Heart right ventricle (tissue), 16 donors: ENCODE measurements at regions not wholly inside any gene's neighbourhood (a gene's known extent, or its start where the extent isn't known, plus 50 kb on each side); places are given as distances from the start of the nearest gene placed in this dataset.

ENCODE experiments used
- ATAC-seq, 8 donors: fragments of 200-7000 bp; cut with Tn5 transposase; one replicate each; pipeline ENCODE4 v1.9.1; 2020; ENCODE audit warnings: mild to moderate bottlenecking in 8 of 8, moderate library complexity in 8 of 8, moderate number of reproducible peaks in 1 of 8
- DNase-seq, 2 donors: peaks; one replicate each; pipeline ENCODE4 v3.0.0-alpha.2; 2020
- H3K27ac ChIP-seq, 10 donors: fragments of 200-600 bp; sonication (generic) in 2 of 10; one replicate each; pipeline versions ENCODE4 v1.5.0 to v1.8.0; 2020 to 2022; ENCODE audit warnings: mild to moderate bottlenecking in 3 of 10
- H3K27me3 ChIP-seq, 7 donors: fragments of 200-600 bp; one replicate each; pipeline ENCODE4 v1.8.0; 2021 to 2022; ENCODE audit warnings: mild to moderate bottlenecking in 2 of 7
- H3K36me3 ChIP-seq, 9 donors: fragments of 200-600 bp; sonication (generic) in 1 of 9; one replicate each; pipeline versions ENCODE4 v1.5.0 to v1.8.0; 2020 to 2022; ENCODE audit warnings: mild to moderate bottlenecking in 2 of 9
- H3K4me1 ChIP-seq, 9 donors: fragments of 200-600 bp; sonication (generic) in 1 of 9; one replicate each; pipeline versions ENCODE4 v1.5.0 to v1.8.0; 2020 to 2022; ENCODE audit warnings: mild to moderate bottlenecking in 4 of 9
- H3K4me3 ChIP-seq, 10 donors: fragments of 200-600 bp; sonication (generic) in 2 of 10; one replicate each; pipeline versions ENCODE4 v1.5.0 to v1.8.0; 2020 to 2022; ENCODE audit warnings: mild to moderate bottlenecking in 7 of 10, moderate library complexity in 2 of 10
- H3K9me3 ChIP-seq, 11 donors: fragments of 200-600 bp in 10 of 11; sonication (generic) in 2 of 11; one replicate each; pipeline versions ENCODE4 v1.5.0 to v1.8.0; 2013 to 2022; ENCODE audit warnings: mild to moderate bottlenecking in 2 of 11, control low read depth in 1 of 11, moderate library complexity in 1 of 11
- WGBS, 2 donors: extraction: QIAGEN DNeasy Blood & Tissue Kit; methylation state at CpG; one replicate each; pipeline ENCODE4 v1.1.7; 2013; ENCODE audit warnings: inconsistent platforms in 1 of 2; 5-methylcytosine and 5-hydroxymethylcytosine counted together
- intact Hi-C, 10 donors: fragments of 100-400 bp; cut with DNase I; formaldehyde crosslinking; loops; one replicate each; pipeline versions ENCODE4 v1.11.1 to v1.14.2; 2022
- TF ChIP-seq, protein P1 (sequence below), 9 donors: fragments of 200-600 bp; sonication (generic) in 2 of 9; IDR thresholded peaks; one replicate each; pipeline versions ENCODE4 v1.5.0 to v1.8.0; 2021 to 2022; ENCODE audit warnings: antibody characterized with exemption in 9 of 9, mild to moderate bottlenecking in 5 of 9, moderate library complexity in 1 of 9
- donor health status: Arrhythmogenic right ventricular cardiomyopathy.
- donor health status: ischemic (EF 13 %, LVEDD 7.1; RV severe dilation, severe dysfunction).
- donor health status: healthy with polysubstance abuse.
- donor health status: DM: no; HTN: yes; CAD: no.
- donor health status: DM: no; HTN: no; CAD: no.
- donor health status: ischemic (EF 25% LVEDD 6.9; RV normal size, moderate dysfunction).
- donor health status: ischemic (EF 25% LVEDD 5.7; RV mildly dilated, moderate dysfunction).
- donor health status: healthy.
- donor health status: DM: yes; HTN: yes; CAD: no.
- donor health status: Ischemic cardiomyopathy.
- donor health status: ischemic (EF 35%, LVEDD 5.7; RV mildly dilated, moderate dysfunction).
- donor health status: nonischemic (EF 11% LVEDD 7.7; RV severe dilation, severe dysfunction).
- donor health status: DM: yes; HTN: yes; CAD: no.
- donor health status: PGD.
- donor health status: ischemic (EF 29% LVEDD 5.4; RV normal size, mild dysfunction).
- donor health status: nonischemic (EF 23%, LVEDD 6.1; RV moderate dilation, normal function).

GRCh38 chr1:95449516-95449915 lies 215.5 kb downstream of the RWDD3 start:
- Histone ChIP-seq H3K36me3 (no peaks in the 10 kb centered on the region), H3K27me3 (no peaks in the 10 kb centered on the region), H3K4me3 (no peak overlapping the region), H3K9me3 (peaks cover 0 to 17% (median 0%) of the 10 kb centered on the region in 11 donors), H3K4me1 (no peaks in the 10 kb centered on the region), H3K27ac (no peak overlapping the region)
- TF ChIP-seq, protein P1, sequence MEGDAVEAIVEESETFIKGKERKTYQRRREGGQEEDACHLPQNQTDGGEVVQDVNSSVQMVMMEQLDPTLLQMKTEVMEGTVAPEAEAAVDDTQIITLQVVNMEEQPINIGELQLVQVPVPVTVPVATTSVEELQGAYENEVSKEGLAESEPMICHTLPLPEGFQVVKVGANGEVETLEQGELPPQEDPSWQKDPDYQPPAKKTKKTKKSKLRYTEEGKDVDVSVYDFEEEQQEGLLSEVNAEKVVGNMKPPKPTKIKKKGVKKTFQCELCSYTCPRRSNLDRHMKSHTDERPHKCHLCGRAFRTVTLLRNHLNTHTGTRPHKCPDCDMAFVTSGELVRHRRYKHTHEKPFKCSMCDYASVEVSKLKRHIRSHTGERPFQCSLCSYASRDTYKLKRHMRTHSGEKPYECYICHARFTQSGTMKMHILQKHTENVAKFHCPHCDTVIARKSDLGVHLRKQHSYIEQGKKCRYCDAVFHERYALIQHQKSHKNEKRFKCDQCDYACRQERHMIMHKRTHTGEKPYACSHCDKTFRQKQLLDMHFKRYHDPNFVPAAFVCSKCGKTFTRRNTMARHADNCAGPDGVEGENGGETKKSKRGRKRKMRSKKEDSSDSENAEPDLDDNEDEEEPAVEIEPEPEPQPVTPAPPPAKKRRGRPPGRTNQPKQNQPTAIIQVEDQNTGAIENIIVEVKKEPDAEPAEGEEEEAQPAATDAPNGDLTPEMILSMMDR (IDR thresholded peaks at IDR 0.05) = no peak
- 89 to 95% methylated on average over 3 of the region's 3 CpGs for WGBS, 2 donors
- DNase-seq (no peak), ATAC-seq (no peak)
- intact Hi-C loops = loop anchor here in 1 of 10 donors (10.0 kb wide), 1 partner anchor 135 kb away; no protein-coding TSS in a partner anchor

DNA sequence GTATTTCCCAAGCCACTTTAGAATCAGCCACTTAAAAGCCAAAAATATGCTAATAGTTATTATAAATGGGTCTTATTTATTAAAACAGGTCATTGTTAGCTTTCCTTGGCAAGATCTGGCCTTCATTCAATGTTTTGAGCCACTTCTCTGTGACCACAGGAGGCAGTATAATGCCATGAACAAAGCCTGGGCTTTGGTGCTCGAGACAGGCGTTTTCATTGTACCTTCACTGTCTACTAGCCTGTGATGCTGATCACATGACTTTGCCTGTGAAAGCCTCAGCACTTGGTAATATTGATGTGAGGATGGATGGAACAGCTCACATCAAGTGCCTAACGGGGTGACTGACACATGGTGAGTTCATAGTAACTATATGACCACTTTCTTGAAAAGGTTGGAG lies 217.0 kb downstream of the RWDD3 start:
- intact Hi-C loops = no loop called here
- TF ChIP-seq, protein P1 (IDR thresholded peaks at IDR 0.05) = peak in 1 of 9 donors; percentile 10
- ATAC-seq (no peak), DNase-seq (no peak)
- Histone ChIP-seq H3K9me3 (peaks cover 0 to 27% (median 3%) of the 10 kb centered on the region in 11 donors), H3K4me1 (no peaks in the 10 kb centered on the region), H3K4me3 (no peak overlapping the region), H3K27ac (no peak overlapping the region), H3K36me3 (no peaks in the 10 kb centered on the region), H3K27me3 (no peaks in the 10 kb centered on the region)
- 77 to 78% methylated on average over 3 of the region's 3 CpGs for WGBS, 2 donors

GRCh38 chr1:95451904-95452303 lies 217.9 kb downstream of the RWDD3 start:
- DNase-seq (no peak), ATAC-seq (peak in 1 of 8 donors; percentile 54)
- WGBS, 2 donors = 32 to 36% methylated on average over 3 of the region's 3 CpGs
- H3K36me3 ChIP-seq = no peaks in the 10 kb centered on the region
- H3K27ac ChIP-seq = no peak overlapping the region
- H3K4me3 ChIP-seq = no peak overlapping the region
- TF ChIP-seq, protein P1 (IDR thresholded peaks at IDR 0.05) = no peak
- H3K27me3 ChIP-seq = no peaks in the 10 kb centered on the region
- no peaks in the 10 kb centered on the region for H3K4me1 ChIP-seq
- intact Hi-C loops = no loop called here
- H3K9me3 ChIP-seq = peaks cover 0 to 33% (median 3%) of the 10 kb centered on the region in 11 donors

DNA sequence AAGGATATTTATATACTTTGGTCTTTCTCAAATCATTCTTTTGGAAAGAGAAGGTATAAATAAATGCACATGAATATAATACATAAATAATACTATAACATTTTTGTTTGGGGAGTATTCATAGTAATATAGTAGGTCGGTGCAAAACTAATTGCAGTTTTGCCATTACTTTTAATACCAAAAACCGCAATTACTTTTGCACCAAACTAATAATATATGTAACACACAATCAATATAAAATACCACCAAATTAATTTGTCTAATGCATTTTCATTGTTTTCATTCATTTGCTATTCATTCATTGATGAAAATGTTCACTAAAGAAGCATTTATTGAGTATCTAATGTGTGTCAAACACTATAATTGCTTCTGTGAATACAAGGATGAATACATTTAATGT lies 219.0 kb downstream of the RWDD3 start:
- DNase-seq (no peak), ATAC-seq (no peak)
- Histone ChIP-seq H3K9me3 (peaks cover 0 to 40% (median 3%) of the 10 kb centered on the region in 11 donors), H3K4me3 (no peak overlapping the region), H3K27me3 (no peaks in the 10 kb centered on the region), H3K36me3 (no peaks in the 10 kb centered on the region), H3K27ac (no peak overlapping the region), H3K4me1 (no peaks in the 10 kb centered on the region)
- intact Hi-C loops = no loop called here
- WGBS, 2 donors = 93 to 95% methylated on average over 2 of the region's 2 CpGs
- TF ChIP-seq, protein P1 (IDR thresholded peaks at IDR 0.05) = no peak
